ENCODE measurements at regions not wholly inside any gene's neighbourhood (a gene's known extent, or its start where the extent isn't known, plus 50 kb on each side); places are given as distances from the start of the nearest gene placed in this dataset.

GRCh38 chr7:101717628-101718357 is 88.7 kb upstream of the MYL10 start:
- TF ChIP-seq, protein P1, sequence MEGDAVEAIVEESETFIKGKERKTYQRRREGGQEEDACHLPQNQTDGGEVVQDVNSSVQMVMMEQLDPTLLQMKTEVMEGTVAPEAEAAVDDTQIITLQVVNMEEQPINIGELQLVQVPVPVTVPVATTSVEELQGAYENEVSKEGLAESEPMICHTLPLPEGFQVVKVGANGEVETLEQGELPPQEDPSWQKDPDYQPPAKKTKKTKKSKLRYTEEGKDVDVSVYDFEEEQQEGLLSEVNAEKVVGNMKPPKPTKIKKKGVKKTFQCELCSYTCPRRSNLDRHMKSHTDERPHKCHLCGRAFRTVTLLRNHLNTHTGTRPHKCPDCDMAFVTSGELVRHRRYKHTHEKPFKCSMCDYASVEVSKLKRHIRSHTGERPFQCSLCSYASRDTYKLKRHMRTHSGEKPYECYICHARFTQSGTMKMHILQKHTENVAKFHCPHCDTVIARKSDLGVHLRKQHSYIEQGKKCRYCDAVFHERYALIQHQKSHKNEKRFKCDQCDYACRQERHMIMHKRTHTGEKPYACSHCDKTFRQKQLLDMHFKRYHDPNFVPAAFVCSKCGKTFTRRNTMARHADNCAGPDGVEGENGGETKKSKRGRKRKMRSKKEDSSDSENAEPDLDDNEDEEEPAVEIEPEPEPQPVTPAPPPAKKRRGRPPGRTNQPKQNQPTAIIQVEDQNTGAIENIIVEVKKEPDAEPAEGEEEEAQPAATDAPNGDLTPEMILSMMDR (IDR thresholded peaks at IDR 0.05) = no peak

DNA sequence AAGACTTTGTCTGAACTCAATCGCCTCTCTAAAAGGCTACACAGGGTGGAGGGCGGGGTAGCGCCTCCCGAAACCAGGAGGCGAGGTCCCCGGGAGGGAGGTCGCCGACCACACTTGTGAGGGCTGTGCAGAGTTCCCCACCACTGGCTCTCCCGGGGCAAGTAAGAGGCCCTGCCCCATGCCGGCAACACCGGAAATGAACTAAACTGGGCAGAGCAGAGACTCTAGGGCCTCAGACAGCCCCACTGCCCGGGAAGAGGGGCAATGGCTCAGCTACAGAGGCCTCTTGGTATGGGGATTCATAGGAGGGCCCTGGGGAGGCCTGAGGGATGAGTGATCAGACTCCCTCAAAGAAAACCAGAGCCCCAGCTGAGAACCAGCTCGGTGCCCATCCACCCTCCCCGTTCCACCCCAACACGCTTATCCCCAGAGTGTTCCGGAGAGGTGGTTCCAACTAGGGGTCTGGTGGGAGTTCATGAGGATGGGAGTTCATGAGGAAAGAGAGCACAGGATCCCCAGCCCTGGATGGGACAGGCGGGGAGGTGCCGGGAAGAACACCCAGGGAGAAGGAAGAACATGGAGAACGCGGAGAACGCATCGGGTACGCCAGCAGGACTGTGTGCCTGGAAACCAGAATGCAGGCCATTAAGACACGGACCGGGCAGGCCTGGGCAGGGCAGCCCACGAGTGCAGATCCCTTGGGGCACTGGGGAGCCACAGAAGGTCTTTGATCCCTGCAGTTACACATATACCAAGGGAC is 89.4 kb upstream of the MYL10 start:
- TF ChIP-seq, protein P1 (IDR thresholded peaks at IDR 0.05) = no peak

DNA sequence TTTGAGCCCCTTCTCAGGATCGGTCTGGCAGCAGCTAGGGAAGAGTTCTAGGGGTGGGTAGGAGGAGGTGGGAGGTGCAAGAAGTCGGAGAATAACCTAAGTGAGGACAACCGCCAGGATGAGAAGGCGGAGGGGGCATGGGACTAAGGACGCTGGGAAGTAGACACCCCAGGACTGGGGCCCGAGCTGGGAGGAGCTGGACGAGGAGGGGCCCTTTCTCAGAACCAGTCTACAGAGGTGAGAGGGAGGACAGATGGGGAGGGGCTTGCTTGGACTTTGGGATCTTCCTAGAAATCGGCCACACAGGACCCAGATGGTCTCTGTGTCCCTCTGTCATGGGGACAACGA is 90.0 kb upstream of the MYL10 start:
- TF ChIP-seq, protein P1 (IDR thresholded peaks at IDR 0.05) = no peak

DNA sequence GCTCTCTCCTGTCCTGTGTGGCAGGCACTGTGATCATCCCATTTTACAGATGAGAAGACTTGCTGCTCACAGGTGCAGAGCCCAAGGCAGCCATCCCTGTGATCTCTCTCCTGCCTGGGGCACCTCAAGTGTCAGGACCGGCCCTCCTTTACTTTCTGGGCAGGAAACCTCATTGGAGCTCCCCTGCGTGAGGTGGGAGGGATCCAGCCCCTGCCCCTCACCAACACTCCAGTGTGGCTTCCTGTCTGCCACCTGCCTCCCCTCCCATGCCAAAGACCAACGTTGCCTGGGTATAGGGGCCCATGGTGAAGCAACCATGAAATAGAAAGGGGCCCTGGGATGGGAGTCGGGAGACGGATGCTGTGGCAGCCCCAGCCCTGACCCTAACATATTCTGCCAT is 91.2 kb upstream of the MYL10 start:
- TF ChIP-seq, protein P1 (IDR thresholded peaks at IDR 0.05) = no peak

DNA sequence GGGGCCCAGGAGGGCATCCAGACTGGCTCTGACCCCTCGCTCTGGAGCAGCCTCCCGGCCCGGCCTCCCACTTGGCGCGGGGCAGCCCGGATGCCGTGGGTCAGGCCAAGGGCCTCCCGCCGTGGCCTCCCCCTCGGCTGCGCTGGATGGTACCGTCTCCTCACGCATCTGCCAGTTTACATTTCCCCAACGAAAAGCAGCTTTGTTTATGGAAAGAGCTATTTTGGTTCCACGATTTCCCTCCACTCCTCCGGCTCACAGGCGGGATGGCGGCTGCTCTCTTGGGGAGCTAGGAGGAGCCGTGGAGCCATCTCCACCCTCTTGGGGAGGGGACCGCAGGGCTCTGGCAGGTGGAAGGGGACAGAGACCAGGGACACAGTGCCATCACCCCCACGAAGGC is 93.2 kb upstream of the MYL10 start:
- TF ChIP-seq, protein P1 (IDR thresholded peaks at IDR 0.05) = no peak

DNA sequence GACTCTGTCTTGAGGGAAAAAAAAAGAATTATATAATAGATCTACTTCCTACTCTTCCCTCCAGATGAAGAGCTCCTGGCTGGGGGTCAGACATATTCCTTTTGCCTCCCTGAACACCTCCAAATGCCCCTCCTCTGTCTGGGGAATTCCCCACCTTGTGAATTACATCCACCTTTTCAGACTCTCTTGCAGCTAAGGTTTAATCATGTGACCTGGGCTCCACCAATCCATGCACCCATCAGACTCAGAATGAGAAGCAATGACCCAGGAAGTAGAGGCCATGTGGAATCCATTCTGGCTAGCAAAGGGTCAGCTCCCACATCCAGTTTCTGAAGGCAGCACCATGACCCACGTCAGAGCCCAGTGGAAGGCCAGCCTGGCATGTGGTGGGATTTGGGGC is 93.6 kb upstream of the CUX1 start:
- TF ChIP-seq, protein P1 (IDR thresholded peaks at IDR 0.05) = no peak

DNA sequence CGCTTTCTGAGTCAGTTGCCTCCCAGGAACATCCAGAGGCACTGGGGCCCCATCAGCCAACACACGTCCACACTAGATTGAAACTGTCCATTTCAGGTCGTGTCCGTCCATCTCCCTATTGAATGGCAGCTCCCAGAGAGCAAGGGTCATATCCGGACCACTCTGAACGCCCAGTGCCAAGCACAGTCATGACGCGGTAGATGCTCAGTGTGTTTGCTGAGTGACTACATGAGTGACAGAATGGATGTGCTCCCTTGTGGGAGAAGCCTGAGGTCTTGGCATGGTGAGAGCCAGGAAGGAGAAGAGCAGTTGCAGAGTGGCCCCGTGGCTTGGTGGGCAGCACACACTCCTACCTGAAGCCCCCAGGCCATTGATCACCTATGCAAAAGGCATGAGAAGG is 92.5 kb upstream of the CUX1 start:
- TF ChIP-seq, protein P1 (IDR thresholded peaks at IDR 0.05) = no peak

Data from LNCAP (cell line).